HG02938 (cell line): ENCODE measurements at regions not wholly inside any gene's neighbourhood (a gene's known extent, or its start where the extent isn't known, plus 50 kb on each side); places are given as distances from the start of the nearest gene placed in this dataset.

Experiments used
- ATAC-seq: cut with Tn5 transposase; IDR thresholded peaks from one replicate; pipeline ENCODE4 v1.9.1; 2021; ENCODE audit warnings: mild to moderate bottlenecking, moderate library complexity; ENCODE audit not compliant: unreplicated experiment

- ATAC-seq, result no peak
Observed at GRCh38 chr12:78403681-78404080, 460.9 kb upstream of the SYT1 start.

GRCh38 chr12:78406213-78406612, 458.4 kb upstream of the SYT1 start:
- ATAC-seq, result no peak

GRCh38 chr12:78406828-78407227, 457.7 kb upstream of the SYT1 start:
- ATAC-seq, result peak; percentile 77

DNA sequence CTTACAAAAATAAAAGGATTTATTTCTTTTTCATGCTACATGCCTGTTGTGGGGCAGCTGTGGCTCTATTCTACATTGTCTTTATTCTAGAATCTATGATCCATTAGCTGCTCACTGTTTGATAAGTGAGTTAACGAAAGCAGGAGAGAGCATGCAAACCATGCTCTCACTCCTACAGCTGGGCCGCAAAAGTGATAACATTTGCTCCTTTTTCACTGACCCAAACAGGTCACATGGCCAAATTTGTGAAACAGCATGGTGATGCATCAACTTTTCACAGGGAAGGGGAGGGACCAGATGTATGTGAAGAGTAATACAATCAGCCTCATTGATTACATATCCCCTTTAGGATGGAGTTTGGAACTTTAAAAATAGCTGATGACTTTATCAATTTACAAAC, 456.9 kb upstream of the SYT1 start:
- no peak for ATAC-seq

DNA sequence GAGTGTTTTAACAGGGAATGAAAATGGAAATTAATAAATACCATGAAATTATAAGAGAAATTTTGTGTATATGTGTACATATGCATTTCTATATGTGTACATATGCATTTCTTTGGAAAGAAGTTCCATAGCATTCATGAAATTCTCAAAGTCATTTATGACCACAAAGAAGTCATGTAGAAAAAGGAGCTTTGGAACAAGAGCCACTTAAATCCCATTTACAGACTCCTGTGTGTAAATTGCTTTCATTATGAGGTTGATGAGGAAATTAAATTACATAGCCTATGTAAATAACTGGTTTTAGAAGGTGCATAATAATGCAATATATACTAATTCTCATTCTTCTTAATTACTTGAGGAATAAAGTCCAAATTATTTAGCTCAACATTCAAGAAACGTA, 450.5 kb upstream of the SYT1 start:
- ATAC-seq, result no peak

DNA sequence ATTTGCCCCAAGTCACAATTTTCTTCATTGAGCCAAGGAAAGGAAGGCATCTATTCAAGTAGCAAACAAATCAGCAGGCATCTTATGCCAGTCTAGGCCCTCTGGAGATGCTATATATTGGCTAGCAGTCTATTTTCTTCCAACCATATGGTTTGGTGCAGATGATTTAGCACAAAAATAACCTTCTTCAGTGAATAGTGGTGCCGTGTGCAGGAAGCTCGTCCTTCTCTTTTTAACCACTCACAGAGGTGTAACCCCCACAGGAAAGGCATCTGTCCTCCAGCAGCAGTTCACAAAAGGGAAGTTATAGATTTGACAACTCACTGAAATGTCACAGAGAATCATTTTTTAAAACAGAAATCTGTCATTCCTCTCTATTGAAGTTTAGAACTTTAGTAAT, 445.7 kb upstream of the SYT1 start:
- no peak for ATAC-seq

GRCh38 chr12:78419513-78419912, 445.1 kb upstream of the SYT1 start:
- ATAC-seq, result no peak

- no peak for ATAC-seq
Observed at GRCh38 chr12:78420991-78421390, 443.6 kb upstream of the SYT1 start.

GRCh38 chr12:78430551-78430950, 434.0 kb upstream of the SYT1 start:
- no peak for ATAC-seq

- ATAC-seq, result no peak
Observed at GRCh38 chr12:78431931-78432330, 432.6 kb upstream of the SYT1 start.

- no peak for ATAC-seq
Observed at GRCh38 chr12:78439666-78440065, 424.9 kb upstream of the SYT1 start.

DNA sequence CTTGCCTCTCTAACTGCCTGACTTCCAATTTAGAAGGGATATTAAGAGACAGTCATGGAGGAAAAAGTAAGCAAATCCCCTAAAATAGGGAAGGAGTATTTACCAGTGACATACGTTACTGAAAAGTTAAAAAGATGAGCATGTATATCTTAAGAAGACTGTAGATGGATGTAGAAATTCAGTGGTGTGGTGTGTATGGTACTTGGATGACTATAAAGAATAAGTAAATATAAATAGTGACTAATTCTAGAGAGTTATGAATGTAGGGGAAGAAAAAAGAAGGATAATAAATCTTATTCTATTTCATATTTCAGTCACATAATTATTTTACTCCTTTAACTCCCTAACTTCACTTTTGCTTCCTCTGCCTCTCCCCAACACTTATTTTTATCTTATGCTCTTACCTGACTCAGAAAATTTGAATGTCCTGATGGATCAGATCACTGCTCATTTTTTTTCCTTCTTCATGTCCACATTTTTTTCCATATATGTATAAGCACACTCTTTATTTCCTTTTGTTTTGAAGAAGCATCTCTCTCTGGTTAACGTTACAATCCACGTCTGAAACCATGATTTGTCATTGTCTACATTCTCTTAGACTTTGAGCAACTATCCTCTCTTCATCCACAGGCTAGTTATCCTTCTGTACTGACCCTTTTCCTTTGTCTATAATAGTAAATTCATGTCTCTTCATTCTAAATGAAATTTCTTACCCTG, 422.7 kb upstream of the SYT1 start:
- no peak for ATAC-seq

DNA sequence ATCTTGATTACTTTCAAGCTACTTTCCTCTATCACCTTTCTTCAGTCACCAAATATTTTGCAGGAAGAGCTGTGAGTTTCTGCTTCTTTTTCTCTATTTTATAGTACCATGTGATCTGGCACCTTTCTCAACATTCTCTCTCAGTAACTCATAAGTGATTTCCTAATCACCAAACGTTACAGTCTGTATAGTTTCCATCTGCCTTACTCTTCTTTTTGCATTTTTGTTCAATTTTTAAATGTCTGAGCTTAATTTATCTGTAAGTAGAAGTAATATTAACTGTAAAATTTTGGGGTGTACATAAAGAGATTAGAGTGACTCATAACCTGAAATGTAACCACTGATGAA, 422.1 kb upstream of the SYT1 start:
- ATAC-seq, result no peak

GRCh38 chr12:78446555-78446954, 418.0 kb upstream of the SYT1 start:
- ATAC-seq, result no peak

- ATAC-seq, result no peak
Observed at GRCh38 chr12:78447373-78447772, 417.2 kb upstream of the SYT1 start.

DNA sequence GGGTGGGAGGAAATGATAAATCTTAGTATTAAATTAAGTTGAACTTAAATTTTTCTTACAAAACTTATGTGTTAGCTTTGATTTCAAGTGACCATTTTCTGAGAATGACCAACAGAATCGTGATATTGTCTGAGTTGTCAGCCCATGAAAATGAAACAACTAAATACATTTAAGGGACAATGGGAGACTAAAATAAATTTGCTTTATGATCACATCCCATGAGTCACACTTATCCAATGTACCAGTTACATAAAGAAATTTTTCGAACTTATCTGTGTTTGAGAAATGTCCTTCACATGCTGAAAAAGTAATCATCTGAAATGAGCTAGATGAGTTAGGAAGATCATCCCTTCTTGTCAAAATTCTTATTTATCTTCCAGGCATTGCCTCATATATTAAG, 415.9 kb upstream of the SYT1 start:
- ATAC-seq, result no peak

GRCh38 chr12:78455991-78456390, 408.6 kb upstream of the SYT1 start:
- no peak for ATAC-seq

DNA sequence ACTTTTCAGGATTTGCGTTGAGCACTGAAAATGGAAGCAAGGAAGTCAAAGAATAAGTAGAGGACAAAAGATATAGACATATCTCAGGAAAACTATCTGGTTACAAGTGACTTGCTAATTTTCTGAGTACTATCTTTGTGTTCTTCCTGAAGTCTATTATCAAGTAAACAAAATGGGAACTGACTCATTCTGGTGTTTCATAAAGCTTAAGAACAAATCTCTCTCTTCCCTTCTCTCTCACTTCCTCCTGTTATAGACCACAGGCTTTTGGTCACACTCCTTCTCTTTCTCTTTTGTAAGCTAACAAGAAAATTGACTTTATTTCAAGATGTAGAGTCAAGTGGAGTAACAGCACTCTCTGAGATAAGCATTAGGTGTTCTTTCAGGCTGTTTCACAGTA, 406.6 kb upstream of the SYT1 start:
- ATAC-seq, result peak; percentile 100

GRCh38 chr12:78470354-78471195, 394.0 kb upstream of the SYT1 start:
- no peak for ATAC-seq

- ATAC-seq, result no peak
Observed at GRCh38 chr12:78473136-78473535, 391.4 kb upstream of the SYT1 start.

DNA sequence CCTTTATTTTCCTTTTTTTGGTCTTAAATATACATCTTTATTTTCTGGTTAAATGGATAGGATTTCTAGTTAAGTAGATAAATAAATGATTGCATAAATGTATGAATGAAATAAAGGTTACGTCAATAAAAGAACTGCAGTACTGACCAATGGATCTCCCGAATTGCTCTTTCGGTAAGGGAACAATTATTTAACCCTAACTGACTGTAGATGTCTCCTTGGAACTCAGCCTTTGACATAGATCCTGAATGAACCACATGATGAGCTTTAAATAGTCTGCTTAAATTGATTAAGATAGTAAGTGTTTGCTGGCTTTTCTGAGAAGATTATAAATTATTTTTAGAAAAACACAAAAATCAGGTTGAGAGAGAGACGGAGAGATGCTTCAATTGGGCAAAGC, 391.0 kb upstream of the SYT1 start:
- ATAC-seq, result no peak

DNA sequence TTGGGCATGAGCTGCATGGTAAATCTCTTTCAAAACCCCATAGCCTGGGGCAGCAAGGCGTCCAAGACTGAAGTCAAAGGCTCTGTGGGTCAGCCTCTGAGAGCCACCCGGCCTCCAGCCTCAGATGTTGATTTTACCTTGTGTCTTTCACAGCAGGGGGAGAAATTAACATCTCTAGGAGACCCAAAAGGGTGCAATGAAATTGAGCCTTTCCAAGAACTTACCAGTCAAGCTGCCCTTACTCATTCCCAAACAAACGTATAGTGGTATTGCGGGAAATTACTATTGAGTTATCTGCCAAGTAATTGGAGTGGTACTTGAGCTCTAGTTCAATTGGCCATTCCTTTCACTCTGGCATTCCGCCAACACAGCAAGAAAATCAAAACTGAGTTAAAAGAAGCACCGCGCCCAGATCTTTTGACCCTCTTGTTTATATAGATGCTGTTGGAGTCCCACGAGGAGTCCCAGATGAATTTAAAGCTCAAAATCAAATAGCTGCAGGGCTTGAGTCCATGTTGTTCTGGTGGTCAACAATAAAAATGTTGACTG, 380.7 kb upstream of the SYT1 start:
- ATAC-seq, result no peak
